Esophagus muscularis mucosa (tissue), 4 donors: ENCODE measurements at regions not wholly inside any gene's neighbourhood (a gene's known extent, or its start where the extent isn't known, plus 50 kb on each side); places are given as distances from the start of the nearest gene placed in this dataset.
"Not testable (repeated sequence)": the region's sequence is repeated elsewhere in the genome, so short reads cannot be mapped to it uniquely, and the experiment has no call there.

Experiments
- EP300 ChIP-seq: sonication (generic); formaldehyde crosslinking; IDR thresholded peaks from one replicate; pipeline ENCODE4 v1.6.1; 2017; ENCODE audit warnings: antibody characterized with exemption
- POLR2A ChIP-seq: fragments of 450-650 bp; IDR thresholded peaks from one replicate; pipeline ENCODE4 v1.6.1; 2017; ENCODE audit warnings: antibody characterized with exemption, moderate library complexity, mild to moderate bottlenecking, low read depth
- POLR2AphosphoS5 ChIP-seq, 2 donors: sonication (generic); formaldehyde crosslinking; IDR thresholded peaks; one replicate each; pipeline ENCODE4 v1.6.1; 2017; ENCODE audit warnings: antibody characterized with exemption in 2 of 2
- TF ChIP-seq, protein P1 (sequence below), 3 experiments: fragments of 200-600 bp in 2 of 3; fragments of 450-650 bp in 1 of 3; sonication (generic) in 2 of 3; IDR thresholded peaks; one replicate each; pipeline ENCODE4 v1.5.1; 2017 to 2019; ENCODE audit warnings: antibody characterized with exemption in 3 of 3, mild to moderate bottlenecking in 2 of 3, moderate library complexity in 1 of 3

- TF ChIP-seq, protein P1, sequence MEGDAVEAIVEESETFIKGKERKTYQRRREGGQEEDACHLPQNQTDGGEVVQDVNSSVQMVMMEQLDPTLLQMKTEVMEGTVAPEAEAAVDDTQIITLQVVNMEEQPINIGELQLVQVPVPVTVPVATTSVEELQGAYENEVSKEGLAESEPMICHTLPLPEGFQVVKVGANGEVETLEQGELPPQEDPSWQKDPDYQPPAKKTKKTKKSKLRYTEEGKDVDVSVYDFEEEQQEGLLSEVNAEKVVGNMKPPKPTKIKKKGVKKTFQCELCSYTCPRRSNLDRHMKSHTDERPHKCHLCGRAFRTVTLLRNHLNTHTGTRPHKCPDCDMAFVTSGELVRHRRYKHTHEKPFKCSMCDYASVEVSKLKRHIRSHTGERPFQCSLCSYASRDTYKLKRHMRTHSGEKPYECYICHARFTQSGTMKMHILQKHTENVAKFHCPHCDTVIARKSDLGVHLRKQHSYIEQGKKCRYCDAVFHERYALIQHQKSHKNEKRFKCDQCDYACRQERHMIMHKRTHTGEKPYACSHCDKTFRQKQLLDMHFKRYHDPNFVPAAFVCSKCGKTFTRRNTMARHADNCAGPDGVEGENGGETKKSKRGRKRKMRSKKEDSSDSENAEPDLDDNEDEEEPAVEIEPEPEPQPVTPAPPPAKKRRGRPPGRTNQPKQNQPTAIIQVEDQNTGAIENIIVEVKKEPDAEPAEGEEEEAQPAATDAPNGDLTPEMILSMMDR (IDR thresholded peaks at IDR 0.05) = not testable (repeated sequence)
- not testable (repeated sequence) for TF ChIP-seq EP300; POLR2AphosphoS5 (IDR thresholded peaks at IDR 0.05); POLR2A
Measured at GRCh38 chr21:9774901-9775593, 746.3 kb upstream of the TPTE start.
